Kidney glomerular epithelial cell (primary cell): ENCODE measurements at regions not wholly inside any gene's neighbourhood (a gene's known extent, or its start where the extent isn't known, plus 50 kb on each side); places are given as distances from the start of the nearest gene placed in this dataset.

Experiments
- DNase-seq: peaks from one replicate; lab custom pipeline; 2025; lab: John Stamatoyannopoulos, UW

GRCh38 chr18:43571078-43571689, 293.9 kb upstream of the SYT4 start:
- peak; percentile 54 for DNase-seq

GRCh38 chr18:43572163-43572562, 294.9 kb upstream of the SYT4 start:
- DNase-seq, result no peak

- no peak for DNase-seq
These were observed 297.7 kb upstream of the SYT4 start for GRCh38 chr18:43574974-43575373.

GRCh38 chr18:43578211-43578610, 300.9 kb upstream of the SYT4 start:
- DNase-seq, result no peak

- DNase-seq, result no peak
These were observed 301.4 kb upstream of the SYT4 start for GRCh38 chr18:43578706-43579105.

- DNase-seq, result no peak
These were observed 304.7 kb upstream of the SYT4 start for GRCh38 chr18:43581936-43582519.

GRCh38 chr18:43587538-43588153, 310.4 kb upstream of the SYT4 start:
- peak; percentile 17 for DNase-seq

GRCh38 chr18:43588838-43589237, 311.5 kb upstream of the SYT4 start:
- DNase-seq, result no peak

GRCh38 chr18:43589611-43590151, 312.4 kb upstream of the SYT4 start:
- no peak for DNase-seq

GRCh38 chr18:43590182-43590903, 313.1 kb upstream of the SYT4 start:
- no peak for DNase-seq

GRCh38 chr18:43592269-43592668, 315.0 kb upstream of the SYT4 start:
- DNase-seq, result no peak

GRCh38 chr18:43596105-43596712, 318.9 kb upstream of the SYT4 start:
- DNase-seq, result peak; percentile 27

- no peak for DNase-seq
These were observed 324.1 kb upstream of the SYT4 start for GRCh38 chr18:43601432-43601831.

GRCh38 chr18:43605224-43605623, 327.9 kb upstream of the SYT4 start:
- DNase-seq, result no peak

GRCh38 chr18:43606795-43607194, 329.5 kb upstream of the SYT4 start:
- DNase-seq, result no peak

- peak; percentile 67 for DNase-seq
These were observed 343.6 kb upstream of the SYT4 start for GRCh38 chr18:43620936-43621335.

- no peak for DNase-seq
These were observed 344.7 kb upstream of the SYT4 start for GRCh38 chr18:43622024-43622423.

- no peak for DNase-seq
These were observed 348.3 kb upstream of the SYT4 start for GRCh38 chr18:43625582-43625981.

GRCh38 chr18:43627848-43628530, 350.7 kb upstream of the SYT4 start:
- no peak for DNase-seq

GRCh38 chr18:43634994-43635393, 357.7 kb upstream of the SYT4 start:
- DNase-seq, result no peak

- no peak for DNase-seq
These were observed 358.1 kb upstream of the SYT4 start for GRCh38 chr18:43635397-43635796.
